Panc1 (cell line): ENCODE measurements at regions not wholly inside any gene's neighbourhood (a gene's known extent, or its start where the extent isn't known, plus 50 kb on each side); places are given as distances from the start of the nearest gene placed in this dataset.

Experiments
- ATAC-seq: fragments of 200-7000 bp; cut with Tn5 transposase; 2 replicates; pipeline ENCODE4 v1.9.1; 2020; ENCODE audit warnings: mild to moderate bottlenecking, moderate library complexity
- BruUV-seq: library from RNA; stranded (reverse); fragments of 400-500 nt; replicated peaks from 2 replicates; lab custom pipeline; 2021; lab: Mats Ljungman, UMichigan
- CTCF ChIA-PET: fragments of 300-600 bp; sonication (Branson Sonifier 250); formaldehyde crosslinking; loops from one replicate; lab custom pipeline; 2022; ENCODE audit warnings: antibody characterized with exemption; lab: Charles Lee
- POLR2A ChIA-PET: fragments of 300-600 bp; sonication (Branson Sonifier 250); formaldehyde crosslinking; loops from one replicate; lab custom pipeline; 2022; ENCODE audit warnings: antibody characterized with exemption; lab: Charles Lee
- DNase-seq: peaks from one replicate; pipeline ENCODE4 v3.0.0-alpha.2; 2010; ENCODE audit warnings: low read depth, low spot score
- H3K27ac ChIP-seq: 2 replicates; pipeline ENCODE4 v1.5.1; 2011; ENCODE audit warnings: mild to moderate bottlenecking, low read length, inconsistent platforms
- H3K27me3 ChIP-seq: fragments of 200-500 bp; sonication (Bioruptor generic); 2 replicates; pipeline ENCODE4 v1.6.0; 2014; ENCODE audit warnings: low read length, inconsistent platforms; ENCODE audit not compliant: control insufficient read depth, insufficient read depth
- H3K36me3 ChIP-seq: fragments of 200-500 bp; sonication (Bioruptor generic); 2 replicates; pipeline ENCODE4 v1.5.1; 2014; ENCODE audit warnings: inconsistent platforms, mild to moderate bottlenecking, low read length, moderate library complexity; ENCODE audit not compliant: control insufficient read depth, insufficient read depth
- H3K4me1 ChIP-seq: 2 replicates; pipeline ENCODE4 v1.5.1; 2011; ENCODE audit warnings: inconsistent platforms, mild to moderate bottlenecking, low read length, moderate library complexity; ENCODE audit not compliant: control insufficient read depth, insufficient read depth
- H3K4me3 ChIP-seq, 2 experiments: 2 replicates each; pipeline ENCODE4 v1.5.1; 2011 to 2012; ENCODE audit warnings: low read depth in 2 of 2, low read length in 2 of 2, mild to moderate bottlenecking in 2 of 2, inconsistent platforms in 1 of 2, moderate library complexity in 1 of 2
- H3K9me3 ChIP-seq: fragments of 200-500 bp; sonication (Bioruptor generic); 2 replicates; pipeline ENCODE4 v1.5.1; 2014; ENCODE audit warnings: low read depth, mild to moderate bottlenecking, inconsistent platforms, low read length, moderate library complexity; ENCODE audit not compliant: control insufficient read depth, insufficient read depth
- POLR2AphosphoS5 ChIP-seq: IDR thresholded peaks from 2 replicates; pipeline ENCODE4 v1.6.1; 2012; ENCODE audit warnings: mild to moderate bottlenecking, low read depth, low read length, moderate library complexity
- SIN3A ChIP-seq: IDR thresholded peaks from 2 replicates; pipeline ENCODE4 v1.6.1; 2012; ENCODE audit warnings: low read depth, mild to moderate bottlenecking, low read length, moderate library complexity, borderline replicate concordance; ENCODE audit not compliant: insufficient read depth
- TCF7L2 ChIP-seq: IDR thresholded peaks from 2 replicates; pipeline ENCODE4 v1.6.1; 2011; ENCODE audit warnings: mild to moderate bottlenecking, low read depth, low read length, inconsistent platforms
- in situ Hi-C: cut with HindIII; loops from 2 replicates; pipeline ENCODE4 v1.10.0; 2016; ENCODE audit warnings: low sequenced_read_pairs, low pct_unique_long_range_greater_than_20kb
- intact Hi-C: fragments of 100-400 bp; cut with micrococcal nuclease; formaldehyde crosslinking; loops from one replicate; pipeline ENCODE4 v1.10.0; 2022; ENCODE audit not compliant: unreplicated experiment
- TF ChIP-seq, protein P1 (sequence below): fragments of 450-650 bp; IDR thresholded peaks from 2 replicates; pipeline ENCODE4 v1.5.1; 2017; ENCODE audit warnings: mild to moderate bottlenecking
- TF ChIP-seq, protein P2 (sequence below), 2 experiments: IDR thresholded peaks; 2 replicates each; pipeline ENCODE4 v1.6.1; 2011 to 2012; ENCODE audit warnings: low read depth in 2 of 2, control low read depth in 1 of 2, low read length in 1 of 2, mild to moderate bottlenecking in 1 of 2, moderate library complexity in 1 of 2; ENCODE audit not compliant: insufficient read depth in 1 of 2

DNA sequence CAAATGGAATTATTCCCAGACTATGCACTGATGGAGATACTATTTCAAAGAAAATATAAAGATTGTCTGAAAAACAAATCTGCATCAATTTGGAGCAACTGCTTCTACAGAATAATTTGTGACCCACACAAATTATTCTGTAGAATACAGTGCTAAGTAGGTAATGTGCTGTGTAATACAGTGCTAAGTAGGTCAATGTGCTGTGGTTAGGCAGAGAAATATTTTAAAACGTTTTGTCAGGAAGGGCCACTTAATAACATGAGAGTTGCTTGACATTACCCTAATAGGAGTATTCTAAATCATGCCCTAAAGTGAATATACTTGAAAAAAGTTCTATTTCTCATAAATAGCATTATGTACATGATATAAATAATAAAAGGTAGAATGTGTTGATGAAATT, 116.5 kb upstream of the KCND2 start:
- in situ Hi-C loops (no loop called here), intact Hi-C loops (no loop called here)
- Histone ChIP-seq H3K4me1 (no peaks in the 10 kb centered on the region), H3K27ac (no peak overlapping the region), H3K27me3 (no peaks in the 10 kb centered on the region), H3K4me3 (no peak overlapping the region), H3K9me3 (no peaks in the 10 kb centered on the region), H3K36me3 (no peaks in the 10 kb centered on the region)
- no peak for DNase-seq
- POLR2A ChIA-PET: no interaction called here
- no TSS peak for BruUV-seq
- CTCF ChIA-PET: no interaction called here
- ATAC-seq: no peak
- TF ChIP-seq, protein P1, sequence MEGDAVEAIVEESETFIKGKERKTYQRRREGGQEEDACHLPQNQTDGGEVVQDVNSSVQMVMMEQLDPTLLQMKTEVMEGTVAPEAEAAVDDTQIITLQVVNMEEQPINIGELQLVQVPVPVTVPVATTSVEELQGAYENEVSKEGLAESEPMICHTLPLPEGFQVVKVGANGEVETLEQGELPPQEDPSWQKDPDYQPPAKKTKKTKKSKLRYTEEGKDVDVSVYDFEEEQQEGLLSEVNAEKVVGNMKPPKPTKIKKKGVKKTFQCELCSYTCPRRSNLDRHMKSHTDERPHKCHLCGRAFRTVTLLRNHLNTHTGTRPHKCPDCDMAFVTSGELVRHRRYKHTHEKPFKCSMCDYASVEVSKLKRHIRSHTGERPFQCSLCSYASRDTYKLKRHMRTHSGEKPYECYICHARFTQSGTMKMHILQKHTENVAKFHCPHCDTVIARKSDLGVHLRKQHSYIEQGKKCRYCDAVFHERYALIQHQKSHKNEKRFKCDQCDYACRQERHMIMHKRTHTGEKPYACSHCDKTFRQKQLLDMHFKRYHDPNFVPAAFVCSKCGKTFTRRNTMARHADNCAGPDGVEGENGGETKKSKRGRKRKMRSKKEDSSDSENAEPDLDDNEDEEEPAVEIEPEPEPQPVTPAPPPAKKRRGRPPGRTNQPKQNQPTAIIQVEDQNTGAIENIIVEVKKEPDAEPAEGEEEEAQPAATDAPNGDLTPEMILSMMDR: no peak
- TF ChIP-seq, protein P2, sequence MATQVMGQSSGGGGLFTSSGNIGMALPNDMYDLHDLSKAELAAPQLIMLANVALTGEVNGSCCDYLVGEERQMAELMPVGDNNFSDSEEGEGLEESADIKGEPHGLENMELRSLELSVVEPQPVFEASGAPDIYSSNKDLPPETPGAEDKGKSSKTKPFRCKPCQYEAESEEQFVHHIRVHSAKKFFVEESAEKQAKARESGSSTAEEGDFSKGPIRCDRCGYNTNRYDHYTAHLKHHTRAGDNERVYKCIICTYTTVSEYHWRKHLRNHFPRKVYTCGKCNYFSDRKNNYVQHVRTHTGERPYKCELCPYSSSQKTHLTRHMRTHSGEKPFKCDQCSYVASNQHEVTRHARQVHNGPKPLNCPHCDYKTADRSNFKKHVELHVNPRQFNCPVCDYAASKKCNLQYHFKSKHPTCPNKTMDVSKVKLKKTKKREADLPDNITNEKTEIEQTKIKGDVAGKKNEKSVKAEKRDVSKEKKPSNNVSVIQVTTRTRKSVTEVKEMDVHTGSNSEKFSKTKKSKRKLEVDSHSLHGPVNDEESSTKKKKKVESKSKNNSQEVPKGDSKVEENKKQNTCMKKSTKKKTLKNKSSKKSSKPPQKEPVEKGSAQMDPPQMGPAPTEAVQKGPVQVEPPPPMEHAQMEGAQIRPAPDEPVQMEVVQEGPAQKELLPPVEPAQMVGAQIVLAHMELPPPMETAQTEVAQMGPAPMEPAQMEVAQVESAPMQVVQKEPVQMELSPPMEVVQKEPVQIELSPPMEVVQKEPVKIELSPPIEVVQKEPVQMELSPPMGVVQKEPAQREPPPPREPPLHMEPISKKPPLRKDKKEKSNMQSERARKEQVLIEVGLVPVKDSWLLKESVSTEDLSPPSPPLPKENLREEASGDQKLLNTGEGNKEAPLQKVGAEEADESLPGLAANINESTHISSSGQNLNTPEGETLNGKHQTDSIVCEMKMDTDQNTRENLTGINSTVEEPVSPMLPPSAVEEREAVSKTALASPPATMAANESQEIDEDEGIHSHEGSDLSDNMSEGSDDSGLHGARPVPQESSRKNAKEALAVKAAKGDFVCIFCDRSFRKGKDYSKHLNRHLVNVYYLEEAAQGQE (IDR thresholded peaks at IDR 0.05; ENCODE audit: insufficient read depth in 1 of 2, low read depth in 2 of 2, low read length in 1 of 2): no peak
- no peak for TF ChIP-seq SIN3A

DNA sequence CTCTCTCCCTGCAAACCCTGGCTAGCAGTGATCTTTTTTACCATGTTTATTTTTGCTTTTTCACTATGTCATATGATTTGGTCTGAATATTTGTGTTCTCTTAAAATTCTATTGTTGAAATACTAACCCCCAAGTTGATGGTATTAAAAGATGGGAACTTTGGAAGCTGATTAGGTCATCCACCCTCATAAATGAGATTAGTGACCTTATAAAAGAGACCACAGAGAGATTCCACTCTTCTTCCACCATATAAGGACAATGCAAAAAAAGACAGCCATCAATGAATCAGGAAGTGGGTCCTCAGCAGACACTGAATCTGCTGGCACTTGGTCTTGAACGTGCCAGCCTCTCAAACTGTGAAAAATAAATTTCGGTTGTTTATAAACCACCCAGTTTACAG, 112.8 kb upstream of the KCND2 start:
- in situ Hi-C loops (no loop called here), intact Hi-C loops (no loop called here)
- DNase-seq (no peak), ATAC-seq (no peak)
- H3K9me3 ChIP-seq: no peaks in the 10 kb centered on the region
- H3K27me3 ChIP-seq: no peaks in the 10 kb centered on the region
- no peak overlapping the region for H3K4me3 ChIP-seq
- CTCF ChIA-PET: no interaction called here
- TF ChIP-seq, protein P2 (IDR thresholded peaks at IDR 0.05; ENCODE audit: insufficient read depth in 1 of 2, low read depth in 2 of 2, low read length in 1 of 2): no peak
- TF ChIP-seq, protein P1: no peak
- TF ChIP-seq TCF7L2 (no peak), POLR2AphosphoS5 (no peak), SIN3A (no peak)
- H3K36me3 ChIP-seq: no peaks in the 10 kb centered on the region
- POLR2A ChIA-PET: no interaction called here
- H3K27ac ChIP-seq: no peak overlapping the region
- no TSS peak for BruUV-seq
- H3K4me1 ChIP-seq: no peaks in the 10 kb centered on the region
